ENCODE measurements at regions not wholly inside any gene's neighbourhood (a gene's known extent, or its start where the extent isn't known, plus 50 kb on each side); places are given as distances from the start of the nearest gene placed in this dataset.
"Not testable (repeated sequence)": the region's sequence is repeated elsewhere in the genome, so short reads cannot be mapped to it uniquely, and the experiment has no call there.

GRCh38 chr5:44969825-44970224 lies 161.1 kb downstream of the MRPS30 start:
- H3K9me3 ChIP-seq: peaks cover 0 to 8% (median 0%) of the 10 kb centered on the region in 3 donors
- ATAC-seq: no peak
- H3K4me3 ChIP-seq: no peak overlapping the region
- TF ChIP-seq POLR2AphosphoS5 (IDR thresholded peaks at IDR 0.05) (no peak), EP300 (IDR thresholded peaks at IDR 0.05) (no peak), POLR2A (IDR thresholded peaks at IDR 0.05) (no peak), CTCF (IDR thresholded peaks at IDR 0.05) (no peak)
- no peak overlapping the region for H3K27ac ChIP-seq
- H3K4me1 ChIP-seq: no peaks in the 10 kb centered on the region
- no peaks in the 10 kb centered on the region for H3K27me3 ChIP-seq
- no peaks in the 10 kb centered on the region for H3K36me3 ChIP-seq
- WGBS, 2 donors (ENCODE audit: low coverage in 1 of 2): 70 to 73% methylated on average over 4 of the region's 4 CpGs

GRCh38 chr5:44970963-44971362 lies 162.2 kb downstream of the MRPS30 start:
- not testable (repeated sequence) for H3K27ac ChIP-seq, ATAC-seq, H3K27me3 ChIP-seq, H3K4me1 ChIP-seq, H3K4me3 ChIP-seq, H3K36me3 ChIP-seq
- peaks cover 0 to 16% (median 0%) of the 10 kb centered on the region in 3 donors for H3K9me3 ChIP-seq
- 79 to 88% methylated on average over 2 of the region's 2 CpGs for WGBS, 2 donors (ENCODE audit: low coverage in 1 of 2)

- H3K4me1 ChIP-seq: no peaks in the 10 kb centered on the region
- no peak for TF ChIP-seq CTCF (IDR thresholded peaks at IDR 0.05)
- TF ChIP-seq POLR2A (IDR thresholded peaks at IDR 0.05): no peak
- no peak for TF ChIP-seq EP300 (IDR thresholded peaks at IDR 0.05)
- TF ChIP-seq POLR2AphosphoS5 (IDR thresholded peaks at IDR 0.05): no peak
Observed at GRCh38 chr5:44974813-44975212, 166.1 kb downstream of the MRPS30 start.

GRCh38 chr5:44981708-44982107 lies 173.0 kb downstream of the MRPS30 start:
- Histone ChIP-seq H3K36me3 (no peaks in the 10 kb centered on the region), H3K4me3 (no peak overlapping the region), H3K9me3 (peaks cover 0 to 42% (median 0%) of the 10 kb centered on the region in 3 donors), H3K27me3 (no peaks in the 10 kb centered on the region), H3K27ac (no peak overlapping the region), H3K4me1 (no peaks in the 10 kb centered on the region)
- ATAC-seq: no peak
- TF ChIP-seq EP300 (IDR thresholded peaks at IDR 0.05) (no peak), CTCF (IDR thresholded peaks at IDR 0.05) (no peak), POLR2AphosphoS5 (IDR thresholded peaks at IDR 0.05) (no peak), POLR2A (IDR thresholded peaks at IDR 0.05) (no peak)
- 78 to 85% methylated on average over 3 of the region's 3 CpGs for WGBS, 2 donors (ENCODE audit: low coverage in 1 of 2)

More at GRCh38 chr5:44974813-44975212, 166.1 kb downstream of the MRPS30 start:
- Histone ChIP-seq H3K4me3 (no peak overlapping the region), H3K27ac (no peak overlapping the region), H3K9me3 (peaks cover 0 to 16% (median 0%) of the 10 kb centered on the region in 3 donors), H3K36me3 (no peaks in the 10 kb centered on the region), H3K27me3 (no peaks in the 10 kb centered on the region)
- ATAC-seq: no peak
- WGBS, 2 donors (ENCODE audit: low coverage in 1 of 2): 40% methylated on average over 1 of the region's 19 CpGs; no CpG with 5 or more reads in 1 of the 2 donors

- Histone ChIP-seq H3K27me3 (no peaks in the 10 kb centered on the region), H3K27ac (no peak overlapping the region), H3K9me3 (peaks cover 0 to 42% (median 0%) of the 10 kb centered on the region in 3 donors), H3K36me3 (no peaks in the 10 kb centered on the region), H3K4me1 (no peaks in the 10 kb centered on the region), H3K4me3 (no peak overlapping the region)
- no peak for TF ChIP-seq POLR2A (IDR thresholded peaks at IDR 0.05)
- TF ChIP-seq EP300 (IDR thresholded peaks at IDR 0.05): no peak
- TF ChIP-seq POLR2AphosphoS5 (IDR thresholded peaks at IDR 0.05): no peak
- TF ChIP-seq CTCF (IDR thresholded peaks at IDR 0.05): no peak
- ATAC-seq: no peak
Observed at GRCh38 chr5:44983006-44983405, 174.3 kb downstream of the MRPS30 start.
